HG03469 (cell line): ENCODE measurements at regions not wholly inside any gene's neighbourhood (a gene's known extent, or its start where the extent isn't known, plus 50 kb on each side); places are given as distances from the start of the nearest gene placed in this dataset.

Source experiments
- ATAC-seq: cut with Tn5 transposase; IDR thresholded peaks from one replicate; pipeline ENCODE4 v1.9.1; 2021; ENCODE audit warnings: mild to moderate bottlenecking, moderate library complexity, moderate number of reproducible peaks; ENCODE audit not compliant: unreplicated experiment

DNA sequence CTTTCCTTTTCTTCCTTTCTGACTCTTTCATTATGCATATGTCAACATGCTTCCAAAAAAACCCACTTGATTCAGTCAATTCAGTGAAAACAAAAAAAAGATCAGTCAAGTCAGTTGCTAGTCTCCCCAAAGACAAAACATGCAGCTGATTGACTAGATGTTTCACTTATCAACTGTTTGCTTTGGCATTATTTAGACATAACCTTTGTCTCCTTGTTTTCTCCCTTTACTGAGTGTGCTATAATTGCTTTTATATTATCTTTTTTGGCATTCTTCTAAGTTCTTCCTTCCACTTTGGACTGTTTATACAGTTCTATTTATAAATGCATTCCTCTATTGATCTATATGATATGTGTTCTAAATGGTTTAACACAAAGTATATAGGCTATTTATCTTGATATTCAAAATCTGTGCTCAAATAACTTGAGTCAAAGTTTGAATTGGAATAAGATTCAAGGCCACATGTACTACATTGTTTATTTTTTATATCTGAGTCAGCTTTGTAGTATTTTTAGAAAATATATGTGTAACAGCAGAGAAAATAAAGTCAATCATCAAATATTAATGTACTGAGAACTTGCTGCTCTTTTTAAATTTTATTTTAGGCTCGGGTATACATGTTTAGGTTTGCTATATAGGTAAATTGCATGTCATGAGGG, 260.5 kb downstream of the CENPW start:
- ATAC-seq: no peak

GRCh38 chr6:126603410-126603809, 263.5 kb downstream of the CENPW start:
- ATAC-seq: no peak

- no peak for ATAC-seq
Measured at GRCh38 chr6:126605089-126605488, 265.2 kb downstream of the CENPW start.

- ATAC-seq: no peak
Measured at GRCh38 chr6:126607289-126607688, 267.4 kb downstream of the CENPW start.

DNA sequence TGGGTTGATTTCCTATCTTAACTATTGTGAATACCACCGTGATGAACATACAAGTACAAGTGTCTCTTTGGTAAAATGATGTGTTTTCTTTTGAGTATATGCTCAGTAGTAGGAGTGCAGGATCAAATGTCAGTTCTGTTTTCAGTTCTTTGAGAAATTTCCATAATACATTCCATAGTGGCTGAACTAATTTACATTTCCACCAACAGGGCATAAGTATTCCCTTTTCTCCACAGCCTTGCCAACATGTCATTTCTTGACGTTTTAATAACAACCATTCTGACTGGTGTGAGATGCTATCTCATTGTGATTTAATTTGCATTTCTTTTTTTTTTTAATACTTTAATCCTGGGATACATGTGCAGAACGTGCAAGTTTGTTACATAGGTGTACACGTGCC, 268.8 kb downstream of the CENPW start:
- no peak for ATAC-seq

DNA sequence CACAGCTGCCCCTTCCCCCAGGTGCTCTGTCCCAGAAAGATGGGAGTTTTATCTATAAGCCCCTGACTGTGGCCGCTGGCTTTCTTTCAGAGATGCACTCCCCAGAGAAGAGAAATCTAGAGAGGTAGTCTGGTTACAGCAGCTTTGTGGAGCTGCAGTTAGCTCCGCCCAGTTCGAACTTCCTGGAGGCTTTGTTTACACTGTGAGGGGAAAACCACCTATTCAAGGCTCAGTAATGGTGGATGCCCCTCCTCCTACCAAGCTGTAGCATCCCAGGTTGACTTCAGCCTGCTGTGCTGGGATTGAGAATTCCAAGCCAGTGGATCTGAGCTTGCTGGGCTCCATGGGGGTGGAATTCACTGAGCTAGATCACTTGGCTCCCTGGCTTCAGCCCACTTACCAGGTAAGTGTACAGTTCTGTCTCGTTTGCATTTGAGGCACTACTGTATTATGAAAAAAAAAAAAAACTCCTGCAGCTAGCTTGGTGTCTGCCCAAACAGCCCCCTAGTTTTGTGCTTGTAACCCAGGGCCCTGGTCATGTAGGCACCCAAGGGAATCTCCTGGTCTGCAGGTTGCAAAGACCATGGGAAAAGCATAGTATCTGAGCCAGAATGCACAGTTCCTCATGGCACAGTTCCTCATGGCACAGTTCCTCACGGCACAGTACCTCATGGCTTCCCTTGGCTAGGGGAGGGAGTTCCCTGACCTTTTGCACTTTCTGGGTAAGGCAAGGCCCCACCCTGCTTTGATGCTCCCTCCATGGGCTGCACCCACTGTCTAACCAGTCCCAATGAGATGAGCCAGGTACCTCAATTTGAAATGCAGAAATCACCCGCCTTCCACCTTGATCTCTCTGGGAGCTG, 275.0 kb downstream of the CENPW start:
- ATAC-seq: peak; percentile 65

- ATAC-seq: no peak
Measured at GRCh38 chr6:126616866-126617265, 277.0 kb downstream of the CENPW start.

DNA sequence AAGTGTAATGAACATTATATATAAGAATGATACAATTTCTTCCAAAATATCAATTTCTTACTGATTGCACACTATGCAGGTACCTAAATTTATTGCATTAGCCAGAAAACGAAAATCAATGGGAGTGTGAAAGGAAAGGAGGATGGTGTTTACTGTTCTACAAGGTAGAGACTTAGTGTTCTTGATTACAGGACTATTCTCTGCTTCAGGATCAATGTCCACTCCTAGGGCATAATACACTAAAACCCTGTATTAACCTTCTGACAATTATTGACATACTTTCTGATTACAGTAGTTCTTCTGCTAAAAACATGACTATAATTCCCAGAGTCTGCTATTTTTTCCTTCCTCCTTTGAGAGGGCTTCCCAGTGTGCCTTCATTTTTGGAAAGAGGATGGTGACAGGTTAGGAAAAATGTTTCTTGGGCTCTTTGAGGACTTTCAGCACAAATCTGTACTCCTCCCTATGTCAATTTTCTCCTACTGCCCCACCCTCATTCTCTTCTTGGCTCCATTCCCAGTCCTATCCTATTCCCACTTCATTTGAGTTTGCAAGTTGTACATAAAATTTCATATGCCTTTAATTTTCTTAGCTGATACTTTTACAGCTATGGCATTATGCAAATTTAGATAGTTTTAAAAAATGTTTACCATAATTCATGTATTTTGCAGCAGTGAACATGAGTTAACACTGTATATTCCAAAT, 278.9 kb downstream of the CENPW start:
- no peak for ATAC-seq

- no peak for ATAC-seq
Measured at GRCh38 chr6:126620719-126621118, 280.8 kb downstream of the CENPW start.

GRCh38 chr6:126625019-126625418, 285.1 kb downstream of the CENPW start:
- no peak for ATAC-seq

DNA sequence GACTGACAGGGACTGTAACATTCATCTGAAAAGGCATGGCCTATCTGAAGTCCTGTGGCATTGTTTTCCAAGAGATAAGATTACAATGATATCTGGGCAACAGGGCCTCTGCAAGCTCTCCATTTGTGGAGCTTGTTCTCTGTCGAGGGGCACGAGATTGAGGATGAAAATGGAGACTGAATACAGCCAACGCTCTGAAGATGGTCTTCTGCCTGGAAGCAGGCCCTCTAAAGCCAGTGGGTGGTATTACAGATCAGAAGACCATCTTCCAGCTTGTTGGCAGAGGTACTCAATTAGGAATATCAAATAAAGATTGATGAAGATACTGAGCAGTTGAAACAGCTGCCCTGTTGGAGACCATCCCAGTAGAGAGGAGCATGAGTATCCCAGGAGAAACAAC, 288.2 kb downstream of the CENPW start:
- ATAC-seq: no peak

DNA sequence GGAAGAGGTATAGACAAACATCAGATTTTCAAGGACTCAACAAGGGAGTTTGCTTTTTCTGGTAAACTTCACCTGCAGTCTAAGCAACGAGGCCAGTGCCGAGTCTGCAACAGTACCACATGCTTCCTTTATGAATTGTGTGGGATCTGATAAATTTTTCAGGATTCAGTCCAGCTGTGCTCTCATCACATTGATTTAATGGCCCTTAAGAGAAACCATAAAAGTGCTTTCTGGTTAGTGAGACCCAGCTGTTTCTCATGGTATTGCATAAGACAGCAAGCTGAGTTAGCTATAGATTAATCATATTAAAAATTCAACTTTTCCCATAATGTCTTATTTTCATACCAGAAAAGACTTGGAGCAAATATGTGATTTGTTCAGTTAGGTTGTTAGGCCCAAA, 291.4 kb downstream of the CENPW start:
- ATAC-seq: no peak

DNA sequence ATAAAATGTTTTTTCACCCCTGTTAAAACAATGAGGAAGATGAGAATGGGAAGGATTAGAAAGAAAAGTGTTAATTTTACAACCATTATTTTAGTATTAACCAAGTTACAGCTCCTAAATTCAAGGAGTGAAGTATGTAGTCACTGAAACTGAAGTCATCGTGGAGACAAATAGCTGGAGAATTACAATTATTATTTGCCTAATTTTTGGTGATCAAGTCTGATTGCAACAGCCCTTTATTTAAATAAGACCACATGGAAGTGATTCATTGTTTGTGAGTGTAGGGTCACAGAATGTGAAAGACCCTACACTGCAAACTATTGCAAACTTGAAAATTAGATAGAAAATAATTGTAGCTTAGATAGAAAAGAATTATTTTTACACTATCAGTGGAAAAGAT, 292.4 kb downstream of the CENPW start:
- ATAC-seq: no peak

- ATAC-seq: no peak
Measured at GRCh38 chr6:126633373-126633772, 293.5 kb downstream of the CENPW start.

- no peak for ATAC-seq
Measured at GRCh38 chr6:126640356-126640755, 300.4 kb downstream of the CENPW start.

- no peak for ATAC-seq
Measured at GRCh38 chr6:126640921-126641320, 301.0 kb downstream of the CENPW start.

DNA sequence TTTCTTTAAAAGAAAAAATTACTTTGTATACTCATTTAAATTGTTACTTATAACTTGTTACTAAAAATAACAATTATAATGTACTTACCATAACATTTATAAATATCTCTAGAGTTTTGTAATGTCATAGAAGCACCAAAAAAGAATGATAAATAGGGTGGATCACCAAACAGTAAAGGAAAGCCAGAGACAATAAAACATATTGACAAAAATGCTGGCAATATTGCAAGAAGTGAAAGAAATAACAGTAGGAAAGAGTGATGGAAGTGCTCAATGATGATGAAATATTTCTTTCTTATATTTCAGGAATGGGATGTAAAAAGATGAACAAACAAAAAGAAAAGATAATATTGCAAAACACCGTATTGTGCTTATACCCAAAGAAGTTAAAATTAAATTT, 301.7 kb downstream of the CENPW start:
- ATAC-seq: no peak

GRCh38 chr6:126643352-126643751, 303.4 kb downstream of the CENPW start:
- no peak for ATAC-seq

- no peak for ATAC-seq
Measured at GRCh38 chr6:126650931-126651330, 311.0 kb downstream of the CENPW start.

GRCh38 chr6:126657561-126658175, 317.8 kb downstream of the CENPW start:
- ATAC-seq: no peak

GRCh38 chr6:126660376-126660775, 320.5 kb downstream of the CENPW start:
- no peak for ATAC-seq
